MCF 10A (cell line): ENCODE measurements at regions not wholly inside any gene's neighbourhood (a gene's known extent, or its start where the extent isn't known, plus 50 kb on each side); places are given as distances from the start of the nearest gene placed in this dataset.

ENCODE experiments used
- BruUV-seq: library from RNA; stranded (reverse); fragments of 400-500 nt; replicated peaks from 2 replicates; lab custom pipeline; 2021; lab: Mats Ljungman, UMichigan
- CTCF ChIA-PET: fragments of 300-600 bp; sonication (Branson Sonifier 250); formaldehyde crosslinking; extraction: SDS; loops from one replicate; lab custom pipeline; 2021; ENCODE audit warnings: antibody characterized with exemption, inconsistent platforms; lab: Yijun Ruan, JAX
- POLR2A ChIA-PET: fragments of 300-600, 350-650 bp; sonication (Branson Sonifier 250); formaldehyde crosslinking; extraction: SDS; loops from one replicate; lab custom pipeline; 2020; ENCODE audit warnings: antibody characterized with exemption, inconsistent platforms; lab: Yijun Ruan, JAX
- DNase-seq: peaks from one replicate; pipeline ENCODE4 v3.0.0-alpha.2; 2018; ENCODE audit not compliant: unreplicated experiment
- H3K27ac Mint-ChIP-seq: one replicate; pipeline ENCODE4 v1.8.0; 2022; ENCODE audit warnings: mild to moderate bottlenecking, low read depth, mixed read lengths; ENCODE audit not compliant: unreplicated experiment
- H3K27me3 Mint-ChIP-seq: one replicate; pipeline ENCODE4 v1.8.0; 2022; ENCODE audit warnings: mixed read lengths; ENCODE audit not compliant: insufficient read depth, unreplicated experiment
- H3K36me3 Mint-ChIP-seq: one replicate; pipeline ENCODE4 v1.8.0; 2022; ENCODE audit warnings: mild to moderate bottlenecking, moderate library complexity, mixed read lengths; ENCODE audit not compliant: insufficient read depth, unreplicated experiment
- H3K4me1 Mint-ChIP-seq: one replicate; pipeline ENCODE4 v1.8.0; 2022; ENCODE audit warnings: mixed read lengths; ENCODE audit not compliant: insufficient read depth, unreplicated experiment
- H3K4me3 Mint-ChIP-seq: one replicate; pipeline ENCODE4 v1.8.0; 2022; ENCODE audit warnings: mild to moderate bottlenecking, moderate library complexity, mixed read lengths; ENCODE audit not compliant: unreplicated experiment
- H3K9me3 Mint-ChIP-seq: one replicate; pipeline ENCODE4 v1.8.0; 2022; ENCODE audit warnings: mixed read lengths; ENCODE audit not compliant: unreplicated experiment
- CTCF ChIP-seq: fragments of 200-600 bp; IDR thresholded peaks from one replicate; pipeline ENCODE4 v1.8.0; 2022; ENCODE audit warnings: antibody characterized with exemption, mild to moderate bottlenecking; ENCODE audit not compliant: unreplicated experiment
- intact Hi-C: fragments of 100-400 bp; cut with micrococcal nuclease; formaldehyde crosslinking; loops from 2 replicates; pipeline ENCODE4 v1.14.1; 2022

GRCh38 chr7:110568388-110568787 lies 522.5 kb upstream of the LRRN3 start:
- Mint-ChIP-seq H3K4me1 (peaks cover 11% of the 10 kb centered on the region), H3K27me3 (no peaks in the 10 kb centered on the region), H3K4me3 (no peak overlapping the region), H3K9me3 (peaks cover 7% of the 10 kb centered on the region), H3K27ac (no peak overlapping the region), H3K36me3 (no peaks in the 10 kb centered on the region)
- DNase-seq: peak; percentile 4
- intact Hi-C loops: loop anchor here (5.0 kb wide), 1 partner anchor 36 kb away; no protein-coding TSS in a partner anchor
- CTCF ChIA-PET: interaction anchor here (0.7 kb wide), 1 partner anchor 1884 kb away, joined by 3 read pairs; no protein-coding TSS in a partner anchor
- no peak for TF ChIP-seq CTCF
- BruUV-seq: no TSS peak
- POLR2A ChIA-PET: interaction anchor here (0.5 kb wide), 1 partner anchor 288 kb away, joined by 3 read pairs; no protein-coding TSS in a partner anchor

GRCh38 chr7:110568932-110569331 lies 522.0 kb upstream of the LRRN3 start:
- no peaks in the 10 kb centered on the region for H3K36me3 Mint-ChIP-seq
- POLR2A ChIA-PET: interaction anchor here (0.5 kb wide), 1 partner anchor 289 kb away, joined by 3 read pairs; no protein-coding TSS in a partner anchor
- intact Hi-C loops: loop anchor here (5.0 kb wide), 1 partner anchor 37 kb away; no protein-coding TSS in a partner anchor
- peaks cover 7% of the 10 kb centered on the region for H3K9me3 Mint-ChIP-seq
- no peak overlapping the region for H3K27ac Mint-ChIP-seq
- CTCF ChIA-PET: no interaction called here
- no TSS peak for BruUV-seq
- H3K4me3 Mint-ChIP-seq: no peak overlapping the region
- no peaks in the 10 kb centered on the region for H3K27me3 Mint-ChIP-seq
- peaks cover 14% of the 10 kb centered on the region for H3K4me1 Mint-ChIP-seq
- TF ChIP-seq CTCF: no peak
- no peak for DNase-seq

GRCh38 chr7:110569486-110570205 lies 521.3 kb upstream of the LRRN3 start:
- TF ChIP-seq CTCF: no peak
- Mint-ChIP-seq H3K27me3 (no peaks in the 10 kb centered on the region), H3K9me3 (peaks cover 7% of the 10 kb centered on the region), H3K36me3 (no peaks in the 10 kb centered on the region), H3K4me3 (no peak overlapping the region), H3K27ac (no peak overlapping the region), H3K4me1 (peaks cover 18% of the 10 kb centered on the region)
- intact Hi-C loops: loop anchor here (5.0 kb wide), 1 partner anchor 37 kb away; no protein-coding TSS in a partner anchor
- DNase-seq: no peak
- CTCF ChIA-PET: no interaction called here
- no TSS peak for BruUV-seq
- POLR2A ChIA-PET: interaction anchor here (0.6 to 0.7 kb wide), 2 partner anchors 20 to 28 kb away, joined by 3 read pairs; no protein-coding TSS in a partner anchor

- TF ChIP-seq CTCF: no peak
- H3K9me3 Mint-ChIP-seq: no peaks in the 10 kb centered on the region
- DNase-seq: peak; percentile 62
- ChIA-PET CTCF (interaction anchor here (0.6 kb wide), 1 partner anchor 11 kb away, joined by 3 read pairs; no protein-coding TSS in a partner anchor), POLR2A (interaction anchor here (1.0 to 1.2 kb wide), 2 partner anchors 37 to 439 kb away, joined by 3 to 4 read pairs; no protein-coding TSS in a partner anchor)
- H3K4me3 Mint-ChIP-seq: peak overlapping the region; percentile 2
- peaks cover 15% of the 10 kb centered on the region for H3K4me1 Mint-ChIP-seq
- no peaks in the 10 kb centered on the region for H3K36me3 Mint-ChIP-seq
- intact Hi-C loops: no loop called here
- peak overlapping the region; percentile 80 for H3K27ac Mint-ChIP-seq
- BruUV-seq: no TSS peak
- no peaks in the 10 kb centered on the region for H3K27me3 Mint-ChIP-seq
Observed at GRCh38 chr7:110573862-110574528, 516.9 kb upstream of the LRRN3 start.
